Thyroid gland (tissue), 4 donors: ENCODE measurements at regions not wholly inside any gene's neighbourhood (a gene's known extent, or its start where the extent isn't known, plus 50 kb on each side); places are given as distances from the start of the nearest gene placed in this dataset.

Source experiments
- DNase-seq, 2 donors: peaks; one replicate each; pipeline ENCODE4 v3.0.0-alpha.2; 2019
- H3K27ac ChIP-seq, 3 donors: fragments of 200-600 bp; sonication (generic); 1 replicate in 2 of 3; 2 replicates in 1 of 3; pipeline ENCODE4 v1.5.1; 2016 to 2019; ENCODE audit warnings: mild to moderate bottlenecking in 1 of 3, moderate library complexity in 1 of 3
- H3K27me3 ChIP-seq: fragments of 200-600 bp; sonication (generic); one replicate; pipeline ENCODE4 v1.5.1; 2019
- H3K36me3 ChIP-seq, 2 donors: fragments of 200-600 bp; sonication (generic); one replicate each; pipeline ENCODE4 v1.5.1; 2016 to 2019
- H3K4me1 ChIP-seq, 2 donors: fragments of 200-600 bp; sonication (generic); one replicate each; pipeline ENCODE4 v1.5.1; 2017 to 2019
- H3K4me3 ChIP-seq, 3 donors: fragments of 200-600 bp; sonication (generic); replicated peaks in 1 of 3; 1 replicate in 2 of 3; 2 replicates in 1 of 3; pipeline ENCODE4 v1.5.1; 2016; ENCODE audit warnings: mild to moderate bottlenecking in 1 of 3
- H3K9me3 ChIP-seq: fragments of 200-600 bp; sonication (generic); one replicate; pipeline ENCODE4 v1.5.1; 2017
- CTCF ChIP-seq, 6 experiments: fragments of 200-600 bp in 3 of 6; fragments of 450-650 bp in 3 of 6; sonication (generic) in 3 of 6; IDR thresholded peaks; one replicate each; pipeline ENCODE4 v1.5.1; 2016 to 2019; ENCODE audit warnings: antibody characterized with exemption in 6 of 6, mild to moderate bottlenecking in 2 of 6, inconsistent platforms in 1 of 6, moderate library complexity in 1 of 6
- POLR2A ChIP-seq, 2 donors: fragments of 450-650 bp; IDR thresholded peaks; one replicate each; pipeline ENCODE4 v1.6.1; 2017; ENCODE audit warnings: antibody characterized with exemption in 2 of 2, mild to moderate bottlenecking in 2 of 2, moderate library complexity in 1 of 2
- WGBS, 2 donors: methylation state at CpG; one replicate each; pipeline ENCODE4 v1.1.5; 2017; 5-methylcytosine and 5-hydroxymethylcytosine counted together
- intact Hi-C: fragments of 100-400 bp; cut with DNase I; formaldehyde crosslinking; loops from one replicate; pipeline ENCODE4 v1.15.1; 2023

DNA sequence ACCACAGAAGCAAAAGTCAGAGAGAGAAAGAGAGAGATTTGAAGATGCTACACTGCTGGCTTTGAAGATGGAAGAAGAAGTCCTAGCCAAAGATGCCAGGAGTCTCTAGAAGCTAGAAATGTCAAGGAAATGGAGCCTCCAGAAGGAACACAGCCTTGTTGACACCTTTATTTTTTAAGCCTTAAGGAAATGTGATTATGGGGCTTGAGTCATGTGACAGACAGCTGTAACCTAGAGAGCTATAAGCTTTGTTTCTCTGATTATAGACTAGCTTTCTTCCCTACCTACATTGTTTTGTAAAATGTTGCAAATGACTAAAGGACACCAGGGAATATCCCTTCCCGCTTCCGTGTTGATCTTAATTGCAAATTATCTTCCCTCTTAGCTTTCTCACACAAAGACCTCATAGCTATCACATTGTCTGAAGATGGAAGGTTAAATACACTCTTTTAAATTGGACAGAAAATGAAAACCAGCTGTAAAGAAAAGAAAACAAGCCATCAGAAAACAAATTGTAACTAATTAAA, 199.9 kb downstream of the ARHGAP12 start:
- Histone ChIP-seq H3K4me3 (no peak overlapping the region), H3K4me1 (no peaks in the 10 kb centered on the region), H3K36me3 (no peaks in the 10 kb centered on the region), H3K9me3 (no peaks in the 10 kb centered on the region), H3K27me3 (no peaks in the 10 kb centered on the region), H3K27ac (no peak overlapping the region)
- DNase-seq: no peak
- WGBS, 2 donors: 58 to 66% methylated on average over 2 of the region's 2 CpGs
- intact Hi-C loops: no loop called here
- TF ChIP-seq CTCF (IDR thresholded peaks at IDR 0.05): no peak
- TF ChIP-seq POLR2A (IDR thresholded peaks at IDR 0.05): no peak

DNA sequence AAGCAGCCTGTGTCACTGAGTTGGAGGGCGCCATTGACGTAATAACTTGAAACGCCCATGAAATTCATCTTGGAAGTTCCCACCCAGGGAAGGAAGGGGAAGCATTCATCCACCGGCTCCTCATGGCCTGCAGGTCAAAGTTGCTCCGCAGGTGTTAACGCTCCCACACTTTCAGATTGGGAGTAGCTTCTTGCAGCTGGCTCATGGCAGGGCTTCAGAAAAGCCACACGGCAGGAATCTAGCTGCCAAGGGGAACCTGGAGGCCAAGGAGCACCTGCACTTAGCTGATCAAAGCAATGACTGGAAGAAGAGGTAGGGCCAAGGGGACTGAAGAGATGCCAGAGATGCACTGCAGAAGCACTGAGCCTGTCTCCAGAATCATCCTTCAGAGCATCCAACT, 203.2 kb downstream of the ARHGAP12 start:
- TF ChIP-seq CTCF (IDR thresholded peaks at IDR 0.05): no peak
- no peak for TF ChIP-seq POLR2A (IDR thresholded peaks at IDR 0.05)
- H3K27me3 ChIP-seq: no peaks in the 10 kb centered on the region
- no peaks in the 10 kb centered on the region for H3K4me1 ChIP-seq
- 89 to 94% methylated on average over 6 to 7 of the region's 7 CpGs for WGBS, 2 donors
- no peak for DNase-seq
- no peak overlapping the region for H3K27ac ChIP-seq
- intact Hi-C loops: no loop called here
- no peak overlapping the region for H3K4me3 ChIP-seq
- H3K36me3 ChIP-seq: no peaks in the 10 kb centered on the region
- H3K9me3 ChIP-seq: no peaks in the 10 kb centered on the region

GRCh38 chr10:31724296-31724695, 204.3 kb downstream of the ARHGAP12 start:
- WGBS, 2 donors: 87 to 88% methylated on average over 5 of the region's 5 CpGs
- no peak for DNase-seq
- Histone ChIP-seq H3K36me3 (no peaks in the 10 kb centered on the region), H3K27ac (no peak overlapping the region), H3K27me3 (no peaks in the 10 kb centered on the region), H3K4me1 (no peaks in the 10 kb centered on the region), H3K9me3 (no peaks in the 10 kb centered on the region), H3K4me3 (no peak overlapping the region)
- TF ChIP-seq CTCF (IDR thresholded peaks at IDR 0.05) (no peak), POLR2A (IDR thresholded peaks at IDR 0.05) (no peak)
- intact Hi-C loops: no loop called here

- H3K27me3 ChIP-seq: no peaks in the 10 kb centered on the region
- no peaks in the 10 kb centered on the region for H3K4me1 ChIP-seq
- no peak for DNase-seq
- no peak overlapping the region for H3K27ac ChIP-seq
- TF ChIP-seq CTCF (IDR thresholded peaks at IDR 0.05) (no peak), POLR2A (IDR thresholded peaks at IDR 0.05) (no peak)
- no peaks in the 10 kb centered on the region for H3K9me3 ChIP-seq
- H3K4me3 ChIP-seq: no peak overlapping the region
- intact Hi-C loops: no loop called here
- no peaks in the 10 kb centered on the region for H3K36me3 ChIP-seq
- WGBS, 2 donors: 76 to 77% methylated on average over 5 of the region's 5 CpGs
Observed at GRCh38 chr10:31723106-31723750, 205.4 kb downstream of the ARHGAP12 start.

- no peaks in the 10 kb centered on the region for H3K27me3 ChIP-seq
- H3K27ac ChIP-seq: no peak overlapping the region
- no peaks in the 10 kb centered on the region for H3K36me3 ChIP-seq
- intact Hi-C loops: no loop called here
- H3K4me1 ChIP-seq: no peaks in the 10 kb centered on the region
- H3K4me3 ChIP-seq: no peak overlapping the region
- TF ChIP-seq CTCF (IDR thresholded peaks at IDR 0.05): no peak
- no peak for TF ChIP-seq POLR2A (IDR thresholded peaks at IDR 0.05)
- WGBS, 2 donors: 78 to 88% methylated on average over 5 of the region's 5 CpGs
- DNase-seq: no peak
- H3K9me3 ChIP-seq: no peaks in the 10 kb centered on the region
Observed at GRCh38 chr10:31721096-31721495, 207.5 kb downstream of the ARHGAP12 start.
